HCT116 (cell line): ENCODE measurements at regions not wholly inside any gene's neighbourhood (a gene's known extent, or its start where the extent isn't known, plus 50 kb on each side); places are given as distances from the start of the nearest gene placed in this dataset.

Source experiments
- ATAC-seq: fragments of 200-7000 bp; cut with Tn5 transposase; 2 replicates; pipeline ENCODE4 v1.9.1; 2020; ENCODE audit warnings: mild to moderate bottlenecking, moderate library complexity
- BruUV-seq: library from RNA; stranded (reverse); fragments of 400-500 nt; replicated peaks from 2 replicates; lab custom pipeline; 2021; lab: Mats Ljungman, UMichigan
- CTCF ChIA-PET: fragments of 300-600 bp; sonication (Branson Sonifier 250); formaldehyde crosslinking; loops from one replicate; lab custom pipeline; 2021; ENCODE audit warnings: antibody characterized with exemption; lab: Charles Lee
- POLR2A ChIA-PET: fragments of 300-600, 350-600 bp; sonication (Branson Sonifier 250); formaldehyde crosslinking; loops from one replicate; lab custom pipeline; 2021; ENCODE audit warnings: antibody characterized with exemption; lab: Charles Lee
- RAD21 ChIA-PET, 2 experiments: fragments of 300-600 bp; sonication (Branson Sonifier 250); formaldehyde crosslinking; loops; one replicate each; lab custom pipeline; 2023; ENCODE audit warnings: low total read pairs in 2 of 2; ENCODE audit not compliant: uncharacterized antibody in 2 of 2, unreplicated experiment in 2 of 2, low non-redundant PET in 1 of 2; lab: Charles Lee
- DNase-seq: peaks from one replicate; pipeline ENCODE4 v3.0.0-alpha.2; 2010; ENCODE audit warnings: low read depth, low spot score
- H2AFZ ChIP-seq: fragments of 200-600 bp; shearing (Covaris generic), sonication (generic); 2 replicates; pipeline ENCODE4 v1.6.1; 2017; ENCODE audit warnings: low read depth, mixed run types, mixed read lengths, antibody characterized with exemption, low read length; ENCODE audit not compliant: poor library complexity, severe bottlenecking
- H3K27ac ChIP-seq: 2 replicates; pipeline ENCODE4 v1.5.1; 2012; ENCODE audit warnings: low read depth, low read length
- H3K27me3 ChIP-seq: fragments of 200-600 bp; sonication (generic); 2 replicates; pipeline ENCODE4 v1.6.1; 2016; ENCODE audit warnings: mixed run types, low read length, mixed read lengths; ENCODE audit not compliant: insufficient read depth
- H3K36me3 ChIP-seq, 2 experiments: fragments of 200-500 bp in 1 of 2; fragments of 200-600 bp in 1 of 2; sonication (Bioruptor generic) in 1 of 2; sonication (generic) in 1 of 2; 2 replicates each; pipeline versions ENCODE4 v1.5.1 to v1.6.1; 2014 to 2016; ENCODE audit warnings: low read length in 2 of 2, inconsistent platforms in 1 of 2, mixed read lengths in 1 of 2, mixed run types in 1 of 2; ENCODE audit not compliant: insufficient read depth in 2 of 2, control insufficient read depth in 1 of 2
- H3K4me1 ChIP-seq, 2 experiments: fragments of 200-600 bp in 1 of 2; sonication (generic) in 1 of 2; 2 replicates each; pipeline versions ENCODE4 v1.5.1 to v1.6.1; 2012 to 2017; ENCODE audit warnings: low read length in 2 of 2, inconsistent platforms in 1 of 2, mild to moderate bottlenecking in 1 of 2, mixed read lengths in 1 of 2, mixed run types in 1 of 2, moderate library complexity in 1 of 2; ENCODE audit not compliant: insufficient read depth in 2 of 2, control insufficient read depth in 1 of 2
- H3K4me2 ChIP-seq: fragments of 200-600 bp; sonication (generic); 2 replicates; pipeline ENCODE4 v1.6.1; 2017; ENCODE audit warnings: mixed run types, low read length, mixed read lengths
- H3K4me3 ChIP-seq, 2 experiments: fragments of 200-600 bp in 1 of 2; sonication (generic) in 1 of 2; replicated peaks in 1 of 2; 2 replicates each; pipeline ENCODE4 v1.5.1; 2011 to 2016; ENCODE audit warnings: low read length in 2 of 2, control low read depth in 1 of 2, low read depth in 1 of 2, mild to moderate bottlenecking in 1 of 2, mixed read lengths in 1 of 2, mixed run types in 1 of 2
- H3K79me2 ChIP-seq: fragments of 200-600 bp; sonication (generic); 2 replicates; pipeline ENCODE4 v1.6.1; 2017; ENCODE audit warnings: mild to moderate bottlenecking, mixed run types, low read length, moderate library complexity, mixed read lengths; ENCODE audit not compliant: insufficient read depth
- H3K9ac ChIP-seq: fragments of 200-600 bp; sonication (generic); 2 replicates; pipeline ENCODE4 v1.6.1; 2016; ENCODE audit warnings: low read length, mixed read lengths
- H3K9me2 ChIP-seq: fragments of 200-600 bp; sonication (generic), shearing (Covaris generic); 2 replicates; pipeline ENCODE4 v1.6.1; 2017; ENCODE audit warnings: mixed run types, mild to moderate bottlenecking, moderate library complexity; ENCODE audit not compliant: insufficient read depth
- H3K9me3 ChIP-seq, 2 experiments: fragments of 200-500 bp in 1 of 2; fragments of 200-600 bp in 1 of 2; sonication (Bioruptor generic) in 1 of 2; sonication (generic) in 1 of 2; 2 replicates each; pipeline ENCODE4 v1.6.1; 2014 to 2017; ENCODE audit warnings: low read length in 2 of 2, mixed read lengths in 2 of 2, inconsistent platforms in 1 of 2, low read depth in 1 of 2, mild to moderate bottlenecking in 1 of 2, mixed run types in 1 of 2, moderate library complexity in 1 of 2; ENCODE audit not compliant: control insufficient read depth in 1 of 2, insufficient read depth in 1 of 2
- H4K20me1 ChIP-seq: fragments of 200-600 bp; sonication (generic), shearing (Covaris generic); 2 replicates; pipeline ENCODE4 v1.6.1; 2017; ENCODE audit warnings: mixed run types, mild to moderate bottlenecking, moderate library complexity; ENCODE audit not compliant: insufficient read depth
- ATF3 ChIP-seq: IDR thresholded peaks from 2 replicates; pipeline ENCODE4 v1.6.1; 2012
- CBX3 ChIP-seq: IDR thresholded peaks from 2 replicates; pipeline ENCODE4 v1.6.1; 2012; ENCODE audit warnings: low read depth
- EGR1 ChIP-seq: IDR thresholded peaks from 2 replicates; pipeline ENCODE4 v1.6.1; 2012; ENCODE audit warnings: low read depth
- ELF1 ChIP-seq: IDR thresholded peaks from 2 replicates; pipeline ENCODE4 v1.6.1; 2012; ENCODE audit warnings: low read depth, borderline replicate concordance
- EZH2phosphoT487 ChIP-seq: fragments of 200-600 bp; IDR thresholded peaks from 2 replicates; pipeline ENCODE4 v1.6.1; 2018; ENCODE audit warnings: antibody characterized with exemption, borderline replicate concordance
- POLR2A ChIP-seq: IDR thresholded peaks from 2 replicates; pipeline ENCODE4 v1.7.0; 2011; ENCODE audit warnings: borderline replicate concordance; ENCODE audit not compliant: insufficient read depth, insufficient read length; ENCODE audit errors: extremely low read depth
- SIN3A ChIP-seq: IDR thresholded peaks from 2 replicates; pipeline ENCODE4 v1.6.1; 2012; ENCODE audit warnings: low read depth
- SP1 ChIP-seq: IDR thresholded peaks from 2 replicates; pipeline ENCODE4 v1.6.1; 2012; ENCODE audit warnings: low read depth
- SRF ChIP-seq: IDR thresholded peaks from 2 replicates; pipeline ENCODE4 v1.6.1; 2012; ENCODE audit warnings: low read depth
- ZBTB33 ChIP-seq: IDR thresholded peaks from 2 replicates; pipeline ENCODE4 v1.6.1; 2011; ENCODE audit warnings: mild to moderate bottlenecking, low read length, moderate library complexity; ENCODE audit not compliant: insufficient replicate concordance; ENCODE audit errors: extremely low read depth
- intact Hi-C: fragments of 100-400 bp; cut with micrococcal nuclease; formaldehyde crosslinking; loops from 2 replicates; pipeline ENCODE4 v1.10.0; 2022
- TF ChIP-seq, protein P1 (sequence below), 3 experiments: fragments of 200-600 bp in 1 of 3; sonication (generic) in 1 of 3; IDR thresholded peaks in 2 of 3; conservative IDR thresholded peaks in 1 of 3; 2 replicates each; pipeline ENCODE4 v1.5.1; 2012 to 2017; ENCODE audit warnings: low read depth in 2 of 3, low read length in 2 of 3, antibody characterized with exemption in 1 of 3, borderline replicate concordance in 1 of 3, control low read depth in 1 of 3, mild to moderate bottlenecking in 1 of 3, mixed read lengths in 1 of 3, mixed run types in 1 of 3, moderate library complexity in 1 of 3; ENCODE audit not compliant: insufficient read depth in 1 of 3

GRCh38 chr5:57764479-57765089 is 282.0 kb upstream of the ACTBL2 start:
- TF ChIP-seq ATF3, result no peak
- no peak for TF ChIP-seq SIN3A
- no peak for TF ChIP-seq CBX3
- TF ChIP-seq SP1, result no peak
- TF ChIP-seq, protein P1, sequence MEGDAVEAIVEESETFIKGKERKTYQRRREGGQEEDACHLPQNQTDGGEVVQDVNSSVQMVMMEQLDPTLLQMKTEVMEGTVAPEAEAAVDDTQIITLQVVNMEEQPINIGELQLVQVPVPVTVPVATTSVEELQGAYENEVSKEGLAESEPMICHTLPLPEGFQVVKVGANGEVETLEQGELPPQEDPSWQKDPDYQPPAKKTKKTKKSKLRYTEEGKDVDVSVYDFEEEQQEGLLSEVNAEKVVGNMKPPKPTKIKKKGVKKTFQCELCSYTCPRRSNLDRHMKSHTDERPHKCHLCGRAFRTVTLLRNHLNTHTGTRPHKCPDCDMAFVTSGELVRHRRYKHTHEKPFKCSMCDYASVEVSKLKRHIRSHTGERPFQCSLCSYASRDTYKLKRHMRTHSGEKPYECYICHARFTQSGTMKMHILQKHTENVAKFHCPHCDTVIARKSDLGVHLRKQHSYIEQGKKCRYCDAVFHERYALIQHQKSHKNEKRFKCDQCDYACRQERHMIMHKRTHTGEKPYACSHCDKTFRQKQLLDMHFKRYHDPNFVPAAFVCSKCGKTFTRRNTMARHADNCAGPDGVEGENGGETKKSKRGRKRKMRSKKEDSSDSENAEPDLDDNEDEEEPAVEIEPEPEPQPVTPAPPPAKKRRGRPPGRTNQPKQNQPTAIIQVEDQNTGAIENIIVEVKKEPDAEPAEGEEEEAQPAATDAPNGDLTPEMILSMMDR (IDR thresholded peaks at IDR 0.05 in 2 of 3, conservative IDR thresholded peaks at IDR 0.05 in 1 of 3; ENCODE audit: borderline replicate concordance in 1 of 3, insufficient read depth in 1 of 3, low read depth in 2 of 3, low read length in 2 of 3), result no peak
- TF ChIP-seq EGR1, result no peak
- TF ChIP-seq ELF1, result no peak
- no peak for TF ChIP-seq POLR2A
- TF ChIP-seq, all 23 proteins: peak for 0
- Histone ChIP-seq H2AFZ (no peak overlapping the region), H3K27me3 (no peaks in the 10 kb centered on the region), H3K9ac (no peak overlapping the region), H3K36me3 (no peaks in the 10 kb centered on the region), H4K20me1 (no peaks in the 10 kb centered on the region; the same call in 1 of the 2 replicates), H3K9me2 (no peaks in the 10 kb centered on the region; the same call in 1 of the 2 replicates), H3K4me1 (no peaks in the 10 kb centered on the region), H3K4me3 (no peak overlapping the region), H3K27ac (no peak overlapping the region), H3K79me2 (no peaks in the 10 kb centered on the region), H3K9me3 (no peaks in the 10 kb centered on the region), H3K4me2 (no peak overlapping the region)
- ATAC-seq (no peak), DNase-seq (no peak)
- intact Hi-C loops, result loop anchor here (5.0 kb wide), 1 partner anchor 262 kb away; no protein-coding TSS in a partner anchor
- ChIA-PET POLR2A (no interaction called here), CTCF (interaction anchor here (2.8 kb wide), 1 partner anchor 265 kb away, joined by 17 read pairs; no protein-coding TSS in a partner anchor), RAD21 (no interaction called here)
- no TSS peak for BruUV-seq

- H4K20me1 ChIP-seq, result no peaks in the 10 kb centered on the region; the same call in 1 of the 2 replicates
- ATAC-seq, result no peak
- RAD21 ChIA-PET, result no interaction called here
- no peak overlapping the region for H3K4me3 ChIP-seq
- H3K4me1 ChIP-seq, result no peaks in the 10 kb centered on the region
- no peak for TF ChIP-seq EZH2phosphoT487
- no peak for TF ChIP-seq ZBTB33
- TF ChIP-seq SRF, result no peak
- no peak for TF ChIP-seq ELF1
- no peak for TF ChIP-seq CBX3
- no peaks in the 10 kb centered on the region for H3K9me3 ChIP-seq
- H3K79me2 ChIP-seq, result no peaks in the 10 kb centered on the region
- POLR2A ChIA-PET, result no interaction called here
- no TSS peak for BruUV-seq
- no peaks in the 10 kb centered on the region for H3K36me3 ChIP-seq
- intact Hi-C loops, result no loop called here
- no peaks in the 10 kb centered on the region for H3K9me2 ChIP-seq
- H3K27me3 ChIP-seq, result no peaks in the 10 kb centered on the region
- no peak overlapping the region for H3K27ac ChIP-seq
- CTCF ChIA-PET, result no interaction called here
- no peak for DNase-seq
- H2AFZ ChIP-seq, result no peak overlapping the region
- no peak overlapping the region for H3K4me2 ChIP-seq
- H3K9ac ChIP-seq, result no peak overlapping the region
Observed at GRCh38 chr5:57761513-57761912, 278.9 kb upstream of the ACTBL2 start.
